Endothelial cell (in vitro differentiated cells): ENCODE measurements at regions not wholly inside any gene's neighbourhood (a gene's known extent, or its start where the extent isn't known, plus 50 kb on each side); places are given as distances from the start of the nearest gene placed in this dataset.

Source experiments
- DNase-seq: peaks from one replicate; pipeline ENCODE4 v3.0.0; 2021; ENCODE audit warnings: low spot score
- H3K27ac Mint-ChIP-seq: one replicate; pipeline ENCODE4 v1.8.0; 2021; ENCODE audit warnings: mixed read lengths, inconsistent platforms; ENCODE audit not compliant: unreplicated experiment
- H3K27me3 Mint-ChIP-seq: one replicate; pipeline ENCODE4 v1.8.0; 2021; ENCODE audit warnings: mild to moderate bottlenecking, moderate library complexity, mixed read lengths, inconsistent platforms; ENCODE audit not compliant: unreplicated experiment
- H3K36me3 Mint-ChIP-seq: one replicate; pipeline ENCODE4 v1.8.0; 2021; ENCODE audit warnings: mild to moderate bottlenecking, low read depth, mixed read lengths, inconsistent platforms; ENCODE audit not compliant: unreplicated experiment
- H3K4me1 Mint-ChIP-seq: one replicate; pipeline ENCODE4 v1.8.0; 2021; ENCODE audit warnings: mild to moderate bottlenecking, mixed read lengths, inconsistent platforms; ENCODE audit not compliant: unreplicated experiment
- H3K4me3 Mint-ChIP-seq: one replicate; pipeline ENCODE4 v1.8.0; 2021; ENCODE audit warnings: mild to moderate bottlenecking, mixed read lengths, inconsistent platforms; ENCODE audit not compliant: unreplicated experiment
- H3K9me3 Mint-ChIP-seq: one replicate; pipeline ENCODE4 v1.8.0; 2021; ENCODE audit warnings: mixed read lengths, inconsistent platforms; ENCODE audit not compliant: unreplicated experiment
- CTCF ChIP-seq: fragments of 200-600 bp; sonication (generic); IDR thresholded peaks from one replicate; pipeline ENCODE4 v1.5.0; 2021; ENCODE audit warnings: antibody characterized with exemption; ENCODE audit not compliant: unreplicated experiment

- no peak overlapping the region for H3K4me3 Mint-ChIP-seq
- no peaks in the 10 kb centered on the region for H3K9me3 Mint-ChIP-seq
Measured at GRCh38 chr12:90396556-90396955, 558.4 kb downstream of the CCER1 start.

GRCh38 chr12:90393652-90394051 lies 561.3 kb downstream of the CCER1 start:
- Mint-ChIP-seq H3K9me3 (no peaks in the 10 kb centered on the region), H3K36me3 (no peaks in the 10 kb centered on the region), H3K4me1 (peaks cover 3% of the 10 kb centered on the region), H3K27me3 (peaks cover 1% of the 10 kb centered on the region), H3K4me3 (no peak overlapping the region), H3K27ac (no peak overlapping the region)
- no peak for DNase-seq
- TF ChIP-seq CTCF: no peak

More at GRCh38 chr12:90396556-90396955, 558.4 kb downstream of the CCER1 start:
- Mint-ChIP-seq H3K4me1 (no peaks in the 10 kb centered on the region), H3K27me3 (peaks cover under 1% of the 10 kb centered on the region), H3K27ac (no peak overlapping the region), H3K36me3 (no peaks in the 10 kb centered on the region)
- TF ChIP-seq CTCF: no peak
- no peak for DNase-seq

GRCh38 chr12:90393089-90393488 lies 561.9 kb downstream of the CCER1 start:
- Mint-ChIP-seq H3K4me3 (no peak overlapping the region), H3K4me1 (peaks cover 3% of the 10 kb centered on the region), H3K36me3 (no peaks in the 10 kb centered on the region), H3K27ac (no peak overlapping the region), H3K27me3 (peaks cover 1% of the 10 kb centered on the region), H3K9me3 (no peaks in the 10 kb centered on the region)
- TF ChIP-seq CTCF: no peak
- DNase-seq: no peak

GRCh38 chr12:90390947-90391346 lies 564.0 kb downstream of the CCER1 start:
- DNase-seq: no peak
- Mint-ChIP-seq H3K4me1 (peaks cover 3% of the 10 kb centered on the region), H3K27ac (no peak overlapping the region), H3K36me3 (no peaks in the 10 kb centered on the region), H3K4me3 (no peak overlapping the region), H3K9me3 (no peaks in the 10 kb centered on the region), H3K27me3 (peaks cover 1% of the 10 kb centered on the region)
- no peak for TF ChIP-seq CTCF

GRCh38 chr12:90368081-90368480 lies 586.9 kb downstream of the CCER1 start:
- no peak for DNase-seq
- Mint-ChIP-seq H3K4me1 (no peaks in the 10 kb centered on the region), H3K4me3 (no peak overlapping the region), H3K9me3 (no peaks in the 10 kb centered on the region), H3K27ac (no peak overlapping the region), H3K27me3 (peaks cover 2% of the 10 kb centered on the region), H3K36me3 (no peaks in the 10 kb centered on the region)
- TF ChIP-seq CTCF: no peak
